ENCODE measurements at regions not wholly inside any gene's neighbourhood (a gene's known extent, or its start where the extent isn't known, plus 50 kb on each side); places are given as distances from the start of the nearest gene placed in this dataset.
"Not testable (repeated sequence)": the region's sequence is repeated elsewhere in the genome, so short reads cannot be mapped to it uniquely, and the experiment has no call there.

GRCh38 chr6:58121616-58122015 is 804.2 kb downstream of the PRIM2 start:
- DNase-seq, result not testable (repeated sequence)

- not testable (repeated sequence) for DNase-seq
These were observed 806.3 kb downstream of the PRIM2 start for GRCh38 chr6:58123770-58124169.

GRCh38 chr6:58128549-58128948 is 811.1 kb downstream of the PRIM2 start:
- DNase-seq, result not testable (repeated sequence)

GRCh38 chr6:58129098-58129497 is 811.7 kb downstream of the PRIM2 start:
- peak; percentile 7 for DNase-seq

GRCh38 chr6:58139746-58140145 is 822.3 kb downstream of the PRIM2 start:
- not testable (repeated sequence) for DNase-seq

- DNase-seq, result not testable (repeated sequence)
These were observed 853.6 kb downstream of the PRIM2 start for GRCh38 chr6:58171025-58171424.

- DNase-seq, result not testable (repeated sequence)
These were observed 864.2 kb downstream of the PRIM2 start for GRCh38 chr6:58181557-58182065.

- DNase-seq, result not testable (repeated sequence)
These were observed 867.9 kb downstream of the PRIM2 start for GRCh38 chr6:58185300-58185699.

GRCh38 chr6:58193209-58193608 is 875.8 kb downstream of the PRIM2 start:
- DNase-seq, result not testable (repeated sequence)

- no peak for DNase-seq
These were observed 880.9 kb downstream of the PRIM2 start for GRCh38 chr6:58198301-58198700.

- DNase-seq, result not testable (repeated sequence)
These were observed 919.7 kb downstream of the PRIM2 start for GRCh38 chr6:58237124-58237523.

- not testable (repeated sequence) for DNase-seq
These were observed 921.0 kb downstream of the PRIM2 start for GRCh38 chr6:58238421-58238820.

- DNase-seq, result not testable (repeated sequence)
These were observed 940.2 kb downstream of the PRIM2 start for GRCh38 chr6:58257625-58258024.

- DNase-seq, result no peak
These were observed 972.7 kb downstream of the PRIM2 start for GRCh38 chr6:58290177-58290576.

GRCh38 chr6:58291319-58291718 is 973.9 kb downstream of the PRIM2 start:
- not testable (repeated sequence) for DNase-seq

GRCh38 chr6:58307901-58308300 is 990.5 kb downstream of the PRIM2 start:
- not testable (repeated sequence) for DNase-seq

- not testable (repeated sequence) for DNase-seq
These were observed 1014.7 kb downstream of the PRIM2 start for GRCh38 chr6:58332108-58332507.

GRCh38 chr6:58342287-58342686 is 1024.9 kb downstream of the PRIM2 start:
- not testable (repeated sequence) for DNase-seq

- DNase-seq, result not testable (repeated sequence)
These were observed 1030.1 kb downstream of the PRIM2 start for GRCh38 chr6:58347534-58347933.

- DNase-seq, result not testable (repeated sequence)
These were observed 1034.2 kb downstream of the PRIM2 start for GRCh38 chr6:58351619-58352018.

- not testable (repeated sequence) for DNase-seq
These were observed 1041.0 kb downstream of the PRIM2 start for GRCh38 chr6:58358452-58358851.

- DNase-seq, result not testable (repeated sequence)
These were observed 1048.4 kb downstream of the PRIM2 start for GRCh38 chr6:58365856-58366255.

- not testable (repeated sequence) for DNase-seq
These were observed 1089.2 kb downstream of the PRIM2 start for GRCh38 chr6:58406659-58407058.

- no peak for DNase-seq
These were observed 1101.9 kb downstream of the PRIM2 start for GRCh38 chr6:58419321-58419720.

Measured in NCI-H2081 treated with DMSO at 0.1 percent for 48 hours (cell line).